C4-2B (cell line): ENCODE measurements at regions not wholly inside any gene's neighbourhood (a gene's known extent, or its start where the extent isn't known, plus 50 kb on each side); places are given as distances from the start of the nearest gene placed in this dataset.
A peak's percentile ranks its signal among the peaks of the same experiment; 100 is the strongest.

Source experiments
- H3K27ac ChIP-seq: fragments of 450-650 bp; 2 replicates; pipeline ENCODE4 v1.5.1; 2017
- ZFX ChIP-seq: fragments of 450-650 bp; IDR thresholded peaks from 2 replicates; pipeline ENCODE4 v1.6.1; 2017
- TF ChIP-seq, protein P1 (sequence below): fragments of 450-650 bp; conservative IDR thresholded peaks from 2 replicates; pipeline ENCODE4 v1.5.1; 2017; ENCODE audit warnings: mild to moderate bottlenecking

DNA sequence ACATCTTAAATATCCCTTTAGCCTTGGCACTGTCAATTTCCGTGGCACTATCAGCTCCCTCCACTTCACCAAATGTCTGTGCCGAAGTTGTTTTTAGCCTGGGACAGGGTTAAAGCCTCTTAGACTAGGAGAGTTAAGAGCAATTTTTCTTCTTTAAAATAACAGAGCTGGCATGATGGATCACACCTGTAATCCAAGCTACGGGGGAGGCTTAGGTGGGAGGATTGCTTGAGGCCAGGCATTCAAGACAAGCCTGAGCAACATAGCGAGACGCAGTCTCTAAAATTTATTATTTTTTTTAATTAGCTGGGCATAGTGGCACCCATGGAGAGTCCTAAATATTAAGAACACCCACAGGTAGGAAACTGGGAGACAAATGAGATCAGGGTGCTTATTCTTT lies 209.8 kb upstream of the MAGEB18 start:
- TF ChIP-seq, protein P1, sequence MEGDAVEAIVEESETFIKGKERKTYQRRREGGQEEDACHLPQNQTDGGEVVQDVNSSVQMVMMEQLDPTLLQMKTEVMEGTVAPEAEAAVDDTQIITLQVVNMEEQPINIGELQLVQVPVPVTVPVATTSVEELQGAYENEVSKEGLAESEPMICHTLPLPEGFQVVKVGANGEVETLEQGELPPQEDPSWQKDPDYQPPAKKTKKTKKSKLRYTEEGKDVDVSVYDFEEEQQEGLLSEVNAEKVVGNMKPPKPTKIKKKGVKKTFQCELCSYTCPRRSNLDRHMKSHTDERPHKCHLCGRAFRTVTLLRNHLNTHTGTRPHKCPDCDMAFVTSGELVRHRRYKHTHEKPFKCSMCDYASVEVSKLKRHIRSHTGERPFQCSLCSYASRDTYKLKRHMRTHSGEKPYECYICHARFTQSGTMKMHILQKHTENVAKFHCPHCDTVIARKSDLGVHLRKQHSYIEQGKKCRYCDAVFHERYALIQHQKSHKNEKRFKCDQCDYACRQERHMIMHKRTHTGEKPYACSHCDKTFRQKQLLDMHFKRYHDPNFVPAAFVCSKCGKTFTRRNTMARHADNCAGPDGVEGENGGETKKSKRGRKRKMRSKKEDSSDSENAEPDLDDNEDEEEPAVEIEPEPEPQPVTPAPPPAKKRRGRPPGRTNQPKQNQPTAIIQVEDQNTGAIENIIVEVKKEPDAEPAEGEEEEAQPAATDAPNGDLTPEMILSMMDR: no peak
- no peak for TF ChIP-seq ZFX
- H3K27ac ChIP-seq: no peak overlapping the region

DNA sequence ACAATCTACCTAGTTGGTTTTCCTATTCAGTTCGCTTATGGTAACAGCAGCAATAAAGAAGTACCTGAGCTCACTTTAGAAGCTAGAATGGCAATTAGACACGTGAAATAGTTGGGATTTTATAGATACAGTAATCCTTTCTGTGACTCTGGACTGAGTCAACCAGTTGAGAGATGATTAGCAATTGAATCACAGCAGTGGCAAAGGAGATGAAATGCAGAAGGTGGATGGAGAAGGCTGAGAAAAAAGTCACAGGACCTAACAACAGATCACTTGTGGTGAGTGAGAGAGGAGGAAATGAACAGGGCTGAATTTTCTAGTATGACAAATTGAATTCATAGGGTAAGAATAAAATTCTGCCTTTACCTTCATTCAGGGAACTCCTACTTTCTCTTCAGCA lies 197.1 kb upstream of the MAGEB18 start:
- no peak for TF ChIP-seq ZFX
- TF ChIP-seq, protein P1: no peak
- no peak overlapping the region for H3K27ac ChIP-seq

DNA sequence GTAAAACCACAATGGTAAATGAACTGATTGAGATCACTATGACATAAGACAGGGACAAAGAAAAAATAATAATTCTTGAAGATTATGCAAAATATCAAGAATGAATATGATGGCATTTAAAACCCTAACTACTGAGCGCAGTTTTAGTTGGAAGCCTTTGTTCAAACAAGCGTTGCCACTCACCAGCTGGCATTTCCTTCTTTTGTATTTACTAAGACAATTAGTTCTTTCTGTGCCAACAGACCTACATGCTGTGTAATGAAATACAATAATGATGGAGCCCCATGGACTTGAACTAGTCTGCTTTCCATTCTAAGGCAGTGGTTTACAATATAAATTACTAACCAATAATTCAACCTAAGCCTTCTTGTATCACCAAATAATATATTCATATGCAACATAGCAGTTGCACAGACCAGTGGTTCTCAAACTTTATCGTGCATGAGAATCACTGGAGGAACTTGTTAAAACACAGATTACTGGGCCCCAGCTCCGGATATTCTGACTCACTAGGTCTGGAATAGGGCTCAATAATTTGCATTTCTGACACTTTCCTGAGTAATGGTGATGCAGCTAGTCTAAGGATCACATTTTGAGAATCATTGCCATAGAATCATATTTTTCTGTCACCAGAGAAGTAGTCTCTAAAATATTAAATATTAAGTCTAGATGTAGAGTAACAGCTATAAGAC lies 196.4 kb upstream of the MAGEB18 start:
- H3K27ac ChIP-seq: no peak overlapping the region
- TF ChIP-seq, protein P1: no peak
- no peak for TF ChIP-seq ZFX

DNA sequence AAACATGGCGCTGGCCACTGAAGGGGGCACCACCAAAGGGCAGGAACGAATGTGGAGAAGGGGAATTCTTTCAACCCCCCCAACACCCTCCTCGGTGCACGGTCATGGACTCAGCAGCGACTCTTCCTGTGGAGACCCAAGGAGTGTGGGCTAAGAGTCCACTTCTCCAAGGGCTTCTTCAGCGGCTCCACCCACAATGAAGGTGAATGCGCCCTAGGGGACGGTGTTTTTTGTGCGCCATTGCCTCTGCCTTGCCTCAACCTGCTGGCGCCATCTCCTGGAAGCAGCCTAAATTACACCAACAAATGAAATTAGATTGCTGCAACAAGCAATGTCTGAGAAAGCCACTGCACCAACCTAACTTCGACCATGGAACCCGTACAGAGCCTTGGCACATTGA lies 169.2 kb upstream of the MAGEB18 start:
- peak overlapping the region; percentile 15; the same call in 1 of the 2 replicates for H3K27ac ChIP-seq
- no peak for TF ChIP-seq ZFX
- TF ChIP-seq, protein P1: peak; percentile 78

DNA sequence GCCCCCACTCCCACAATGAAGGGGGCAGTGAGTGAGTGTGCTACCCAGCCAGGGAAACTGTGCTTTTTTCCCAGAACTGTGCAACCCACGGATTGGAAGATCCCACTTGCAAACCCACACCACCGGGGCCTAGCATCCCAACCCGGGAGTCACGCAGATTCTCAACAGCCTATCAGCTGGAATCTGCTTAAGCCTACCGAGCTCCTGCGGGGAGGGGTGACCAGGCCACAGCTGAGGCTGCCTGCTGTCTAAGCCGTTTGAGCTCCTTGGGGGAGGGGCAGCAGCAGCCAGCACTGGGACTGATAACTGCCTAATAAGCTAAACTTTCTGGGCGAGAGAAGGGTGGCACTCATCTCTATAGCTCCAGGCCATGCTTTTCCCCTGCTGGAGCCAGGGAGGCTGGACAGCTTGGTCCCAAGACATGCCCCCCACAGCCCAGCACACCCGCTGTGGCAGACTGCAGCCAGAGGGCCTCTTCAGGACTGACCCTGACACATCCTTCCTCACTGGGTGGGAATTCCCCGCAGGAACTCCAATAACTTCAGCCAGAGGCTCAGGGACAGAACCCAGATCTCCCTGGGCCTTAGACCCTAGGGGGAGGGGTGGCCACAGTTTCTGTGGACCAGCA lies 161.3 kb upstream of the MAGEB18 start:
- H3K27ac ChIP-seq: no peak overlapping the region
- TF ChIP-seq, protein P1: no peak
- no peak for TF ChIP-seq ZFX

DNA sequence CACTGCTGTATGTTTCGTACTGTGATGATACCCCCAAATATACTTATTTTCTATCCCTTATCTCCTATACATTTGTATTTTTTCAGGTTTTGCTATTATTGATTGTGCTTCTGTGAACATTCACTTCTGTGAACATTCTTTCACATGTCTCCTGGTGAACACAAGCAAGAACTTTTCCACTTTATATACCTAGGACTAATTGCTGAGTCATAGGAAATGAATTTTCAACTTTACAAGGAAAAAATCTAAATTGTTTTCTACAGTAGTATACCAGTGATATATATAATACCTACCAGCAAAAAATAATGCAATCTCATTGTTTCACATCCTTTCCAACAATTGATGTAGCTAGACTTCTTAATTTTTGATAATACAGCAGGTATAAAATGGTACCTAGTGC lies 139.5 kb upstream of the MAGEB18 start:
- no peak overlapping the region for H3K27ac ChIP-seq
- TF ChIP-seq, protein P1: no peak
- TF ChIP-seq ZFX: no peak

DNA sequence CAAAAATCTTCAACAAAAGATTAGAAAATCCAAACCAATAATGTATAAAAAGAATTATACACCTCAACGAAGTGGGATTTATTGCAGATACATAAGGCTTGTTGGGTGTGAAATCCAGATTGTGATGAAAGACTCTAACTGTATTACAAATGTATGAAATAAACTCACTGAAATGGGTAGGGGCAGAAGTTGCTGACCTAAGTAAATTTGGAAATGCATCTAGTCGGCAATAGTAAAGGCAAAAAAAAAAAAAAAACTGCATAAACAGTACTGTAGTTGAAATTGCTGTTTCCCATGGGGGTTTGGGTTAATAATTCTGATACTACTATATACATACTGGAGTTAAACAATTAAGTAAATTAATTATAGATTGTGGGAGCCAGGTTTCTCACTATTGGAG lies 130.7 kb upstream of the MAGEB18 start:
- H3K27ac ChIP-seq: no peak overlapping the region
- TF ChIP-seq, protein P1: no peak
- TF ChIP-seq ZFX: no peak
